EL (cell line): ENCODE measurements at regions not wholly inside any gene's neighbourhood (a gene's known extent, or its start where the extent isn't known, plus 50 kb on each side); places are given as distances from the start of the nearest gene placed in this dataset.

Experiments used
- DNase-seq: peaks from one replicate; pipeline ENCODE4 v3.0.0-alpha.2; 2016

- DNase-seq, result no peak
Measured at GRCh38 chr5:111676926-111677415, 80.0 kb downstream of the NREP start.

- DNase-seq, result peak; percentile 23
Measured at GRCh38 chr5:111676466-111676865, 80.5 kb downstream of the NREP start.

DNA sequence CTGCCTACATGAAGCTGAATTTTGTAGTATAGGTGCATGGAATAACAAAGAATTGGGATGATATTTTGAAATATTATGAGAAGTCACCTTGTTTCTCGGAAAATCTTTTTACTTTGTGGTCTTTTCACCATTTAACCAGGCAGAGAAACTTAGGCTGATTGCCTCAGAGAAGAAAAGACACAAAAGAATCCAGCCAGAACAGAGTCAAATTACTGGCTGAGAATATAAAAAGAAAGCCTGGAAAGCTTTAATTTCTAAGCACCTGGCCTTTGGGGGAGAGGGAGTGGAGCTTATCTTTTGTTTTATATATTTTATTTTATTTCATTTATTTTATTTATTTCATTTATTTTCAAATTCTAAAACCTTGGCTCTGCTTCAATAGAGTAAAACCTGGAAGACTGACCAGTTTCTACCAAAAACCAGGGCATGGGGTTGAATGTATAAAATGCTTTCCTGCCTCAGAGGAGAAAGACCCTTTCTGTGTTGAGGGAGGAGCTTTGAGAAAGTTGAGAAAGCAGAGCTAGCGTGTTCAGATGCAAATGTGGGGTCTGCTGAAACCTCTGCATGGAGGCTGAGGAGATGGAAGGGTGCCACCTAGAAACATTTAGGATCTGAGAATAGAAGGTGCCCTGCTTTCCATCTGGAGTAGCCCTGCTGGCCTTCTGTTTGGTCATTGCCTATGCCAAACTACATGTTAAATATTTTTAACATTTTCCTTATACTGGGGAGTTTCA lies 81.6 kb downstream of the NREP start:
- no peak for DNase-seq

GRCh38 chr5:111673891-111674626 lies 82.9 kb downstream of the NREP start:
- DNase-seq, result no peak

GRCh38 chr5:111672099-111672498 lies 84.9 kb downstream of the NREP start:
- DNase-seq, result no peak

GRCh38 chr5:111670826-111671492 lies 86.0 kb downstream of the NREP start:
- DNase-seq, result peak; percentile 17

- peak; percentile 78 for DNase-seq
Measured at GRCh38 chr5:111668477-111669414, 88.2 kb downstream of the NREP start.

DNA sequence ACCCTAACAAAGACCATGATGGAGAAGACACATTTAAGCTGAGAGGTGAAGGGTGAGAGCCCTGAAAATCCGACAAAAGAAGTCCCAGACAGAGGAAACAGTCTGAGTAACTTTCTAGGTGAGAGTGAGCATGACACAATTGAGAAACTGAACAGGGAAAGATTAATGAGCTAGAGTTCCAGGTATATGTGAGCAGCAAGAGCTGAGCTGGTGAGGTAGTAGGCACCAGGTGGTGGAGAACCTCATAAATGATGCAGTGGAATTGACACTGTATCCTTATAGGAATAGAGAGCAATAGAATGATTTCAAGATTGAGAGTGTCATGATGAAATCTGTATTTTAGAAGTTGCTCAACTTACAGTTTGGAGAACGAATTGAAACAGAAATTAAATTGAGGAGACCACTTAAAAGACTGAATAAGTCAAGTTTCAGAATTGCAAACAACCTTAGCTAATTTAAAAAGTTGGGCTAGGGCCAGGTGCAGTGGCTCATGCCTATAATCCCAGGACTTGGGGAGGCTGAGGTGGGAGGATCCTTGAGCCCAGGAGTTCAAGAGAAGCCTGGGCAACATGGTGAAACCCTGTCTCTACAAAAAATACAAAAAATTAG lies 89.8 kb downstream of the NREP start:
- DNase-seq, result no peak

DNA sequence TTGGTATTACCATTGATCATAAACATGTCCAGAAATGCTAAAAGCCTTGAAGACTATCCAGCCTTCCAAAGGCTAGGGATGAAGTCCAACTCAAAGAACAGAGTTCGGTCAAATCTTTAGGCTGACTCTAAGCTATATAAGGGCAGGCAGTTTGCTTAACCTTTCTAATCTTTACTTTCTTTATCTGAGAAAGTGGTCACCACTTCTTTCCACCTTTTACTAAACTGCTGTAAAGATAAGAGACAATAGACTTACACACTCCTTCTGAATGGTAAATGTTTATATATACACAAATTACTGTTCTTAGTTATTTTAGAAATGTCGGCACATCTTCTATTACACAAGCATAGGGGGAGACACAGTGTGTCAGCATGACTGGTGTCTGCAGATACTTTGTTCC lies 100.4 kb downstream of the NREP start:
- DNase-seq, result no peak

DNA sequence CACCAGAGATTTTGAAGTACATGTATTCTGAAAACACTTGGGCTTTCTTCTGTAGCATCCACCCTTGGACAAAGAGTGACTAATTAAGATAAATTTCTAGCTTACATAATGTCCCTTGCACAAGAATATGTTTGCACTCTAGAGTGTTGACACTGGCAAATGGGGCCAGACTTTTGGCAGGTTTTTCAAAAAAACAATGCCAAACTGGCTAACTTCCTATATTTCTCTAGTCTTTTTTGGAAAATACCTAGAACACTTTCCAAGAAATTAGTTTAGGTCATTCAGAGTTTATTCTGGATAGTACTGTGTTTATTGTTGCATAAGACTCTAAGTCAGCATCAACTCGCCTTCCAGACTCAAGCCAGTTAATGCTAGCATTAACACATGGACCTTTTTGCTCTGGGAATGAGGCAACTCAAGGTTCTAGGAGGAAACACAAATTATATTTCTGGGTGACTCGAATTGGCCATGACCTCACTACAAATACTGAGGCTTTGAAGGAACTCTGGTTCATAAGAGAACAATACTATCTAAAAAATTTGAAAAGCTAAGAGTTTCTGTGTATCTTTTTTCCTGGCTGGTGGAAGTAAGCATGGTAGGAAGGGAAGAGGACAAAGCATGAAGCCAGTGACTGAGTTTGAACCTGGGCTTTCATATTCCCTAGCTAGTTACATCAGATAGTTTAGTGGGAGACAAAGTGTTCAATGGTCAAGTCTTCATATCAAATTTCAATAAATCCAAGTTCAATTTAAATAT lies 101.6 kb downstream of the NREP start:
- no peak for DNase-seq

DNA sequence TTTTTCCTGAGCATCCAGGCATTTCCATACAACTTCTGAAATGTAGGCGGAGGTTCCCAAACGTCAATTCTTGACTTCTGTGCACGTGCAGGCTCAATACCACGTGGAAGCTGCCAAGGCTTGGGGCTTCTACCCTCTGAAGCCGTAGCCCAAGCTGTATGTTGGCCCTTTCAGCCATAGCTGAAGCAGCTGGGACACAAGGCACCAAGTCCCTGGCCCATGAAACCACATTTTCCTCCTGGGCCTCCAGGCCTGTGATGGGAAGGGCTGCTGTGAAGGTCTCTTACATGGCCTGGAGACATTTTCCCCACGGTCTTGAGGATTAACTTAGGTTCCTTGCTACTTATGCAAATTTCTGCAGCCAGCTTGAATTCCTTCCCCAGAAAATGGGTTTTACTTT lies 103.6 kb downstream of the NREP start:
- DNase-seq, result no peak

DNA sequence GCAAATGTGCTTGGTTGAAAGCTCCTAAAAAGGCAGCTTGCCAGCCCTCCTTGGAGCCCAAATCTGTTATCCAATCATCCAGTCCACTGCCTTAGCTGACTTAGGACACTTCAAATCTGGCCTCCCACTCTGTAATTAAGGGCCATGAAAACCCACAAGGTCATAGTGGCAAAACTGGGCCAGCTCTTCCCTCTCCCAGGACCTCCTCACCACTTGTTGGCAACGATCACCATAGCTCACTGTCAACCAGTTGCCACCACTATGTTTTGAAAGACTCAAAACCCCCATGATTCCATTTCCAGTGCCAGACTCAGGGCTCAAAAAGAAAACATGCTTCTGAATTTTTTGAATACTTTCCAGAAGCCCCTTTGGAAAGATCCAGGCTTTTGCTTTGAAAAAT lies 107.5 kb downstream of the NREP start:
- DNase-seq, result no peak

- no peak for DNase-seq
Measured at GRCh38 chr5:111645303-111645838, 111.6 kb downstream of the NREP start.

DNA sequence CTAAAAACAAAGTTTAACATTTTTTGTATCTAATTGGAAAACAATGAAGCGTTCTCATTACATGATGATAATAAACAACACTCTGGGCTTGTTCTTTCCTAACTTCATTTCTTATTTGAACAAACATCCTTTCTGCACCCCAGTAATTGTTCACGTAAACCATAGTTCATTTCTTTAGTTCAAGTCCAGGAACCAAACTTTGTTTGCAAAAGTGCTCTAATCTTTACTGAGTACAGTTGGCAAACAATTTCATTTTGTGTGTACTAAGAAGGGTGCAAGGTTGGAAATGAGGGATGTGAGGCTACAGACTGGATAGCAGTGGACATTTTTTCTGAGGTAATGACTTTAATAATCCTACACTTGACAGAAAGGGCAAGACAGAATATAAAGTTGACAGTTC lies 113.5 kb downstream of the NREP start:
- DNase-seq, result no peak

DNA sequence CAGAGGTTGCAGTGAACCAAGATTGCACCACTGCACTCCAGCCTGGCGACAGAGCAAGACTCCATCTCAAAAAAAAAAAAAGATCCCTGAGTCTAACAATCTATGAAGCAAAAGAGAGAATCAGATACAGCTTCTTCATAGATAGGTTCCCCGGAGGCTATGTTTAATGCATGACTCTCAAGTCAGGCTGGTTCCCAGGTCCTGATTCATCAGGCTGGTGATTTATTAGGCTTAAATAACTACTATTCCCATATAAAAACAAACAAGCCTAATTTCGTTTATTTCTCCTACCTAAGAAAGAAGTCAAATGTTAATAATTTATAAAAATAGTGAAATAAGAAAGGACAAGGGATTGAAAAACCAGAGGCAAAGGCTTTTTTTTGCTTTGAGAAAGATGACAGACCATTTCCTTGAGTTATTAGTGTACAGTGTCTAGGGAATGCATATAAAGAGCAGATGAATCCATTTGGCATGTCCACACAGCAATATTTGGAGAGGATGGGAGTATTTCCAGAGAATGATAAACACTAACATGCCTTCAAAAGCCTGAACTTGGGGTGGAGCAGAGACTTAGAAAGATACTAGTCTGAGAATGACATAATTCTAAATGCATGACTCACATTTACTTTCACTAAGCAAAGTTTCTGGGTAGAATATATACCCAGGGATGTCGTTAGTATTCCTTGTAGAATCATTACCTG lies 115.3 kb downstream of the NREP start:
- DNase-seq, result peak; percentile 82

- no peak for DNase-seq
Measured at GRCh38 chr5:111639912-111640311, 117.1 kb downstream of the NREP start.

- DNase-seq, result no peak
Measured at GRCh38 chr5:111636736-111637135, 120.3 kb downstream of the NREP start.

- no peak for DNase-seq
Measured at GRCh38 chr5:111635916-111636570, 121.0 kb downstream of the NREP start.

DNA sequence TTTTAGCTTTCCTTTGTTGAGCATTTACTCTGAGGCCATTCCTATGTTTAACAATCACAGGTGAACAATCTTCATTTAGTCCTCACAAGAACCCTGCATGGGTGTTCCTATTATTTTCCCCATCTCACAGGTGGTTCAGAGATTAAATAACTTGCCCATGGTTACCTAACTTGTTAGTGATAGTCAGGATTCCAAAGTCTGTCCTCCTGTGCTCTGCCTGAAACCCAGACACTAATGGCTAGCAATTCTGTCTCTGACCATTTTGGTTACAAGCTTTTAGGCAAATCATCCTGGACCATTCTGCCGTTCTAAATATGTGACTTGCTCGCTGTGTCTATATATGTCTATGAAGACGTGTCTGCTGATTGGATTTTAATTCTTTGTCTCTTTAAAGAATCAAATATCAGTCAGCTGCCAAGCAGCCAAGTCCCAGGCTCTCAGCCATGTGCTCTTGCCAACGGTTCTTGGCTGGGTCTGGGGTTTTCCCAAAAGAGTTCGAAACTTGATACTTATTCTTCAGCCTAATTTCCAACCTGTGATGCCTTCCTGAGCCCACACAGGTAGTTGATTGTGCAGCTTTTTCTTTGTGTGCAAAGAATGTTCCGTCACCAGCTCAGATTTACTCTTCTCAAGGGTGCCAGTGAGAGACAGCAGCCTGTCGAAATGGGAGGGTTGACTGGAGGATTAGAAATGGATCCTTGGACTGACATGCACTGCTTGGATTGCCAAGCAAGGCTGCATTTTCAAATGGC lies 121.7 kb downstream of the NREP start:
- DNase-seq, result no peak
